Esophagus mucosa (tissue), 1 donor: ENCODE measurements at regions not wholly inside any gene's neighbourhood (a gene's known extent, or its start where the extent isn't known, plus 50 kb on each side); places are given as distances from the start of the nearest gene placed in this dataset.
"Not testable (repeated sequence)": the region's sequence is repeated elsewhere in the genome, so short reads cannot be mapped to it uniquely, and the experiment has no call there.

ENCODE experiments used
- ATAC-seq: fragments of 200-7000 bp; cut with Tn5 transposase; one replicate; pipeline ENCODE4 v1.9.1; 2020
- donor health status: DM: yes; HTN: yes; CAD: no.

DNA sequence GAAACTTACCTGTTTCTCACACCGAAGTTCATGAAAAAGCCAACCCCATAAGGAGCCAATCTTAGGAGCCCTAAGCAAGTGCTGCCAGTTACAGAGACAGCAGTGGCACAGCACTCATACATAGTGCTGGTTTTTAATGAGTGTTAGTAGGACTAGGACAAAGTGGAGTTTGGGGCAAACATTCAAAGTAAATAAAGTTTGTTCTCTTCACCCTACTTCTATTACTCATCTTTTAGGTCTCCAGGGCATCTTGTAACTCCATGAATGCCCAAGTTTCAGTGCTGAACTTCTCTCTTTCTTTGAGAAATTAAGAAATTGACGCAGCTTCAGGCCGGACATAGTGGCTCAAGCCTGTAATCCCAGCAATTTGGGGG is 584.7 kb downstream of the EBF1 start:
- ATAC-seq, result no peak

DNA sequence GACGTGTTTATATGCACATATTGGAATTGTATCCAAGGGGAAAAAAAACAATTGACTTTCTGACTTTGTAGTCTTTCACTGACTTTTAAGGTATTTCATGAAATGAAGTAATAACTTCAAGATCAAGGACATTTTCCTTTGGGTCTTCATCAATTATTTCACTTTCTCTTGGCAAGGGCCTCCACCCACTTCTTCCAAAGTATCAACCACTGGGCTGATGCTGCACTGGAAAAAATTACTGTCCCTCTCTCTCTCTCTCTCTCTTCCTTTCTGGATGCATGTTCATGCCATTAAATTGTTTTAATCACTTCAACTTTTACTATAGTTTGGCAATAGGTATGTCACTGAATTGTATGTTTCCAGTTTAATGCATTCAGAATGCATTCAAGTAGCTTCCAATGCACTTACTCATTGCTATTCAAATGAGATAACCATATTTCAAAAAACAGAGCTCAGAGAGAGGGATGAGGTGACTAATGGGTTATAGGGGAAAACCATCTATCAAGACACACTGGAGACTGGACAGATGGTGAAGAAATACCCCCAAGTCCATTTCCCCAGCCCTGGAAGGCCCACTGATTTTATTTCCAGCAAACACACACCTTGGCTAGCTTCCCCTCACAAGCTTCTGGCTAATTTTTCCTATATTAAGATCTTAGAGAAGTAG is 585.3 kb downstream of the EBF1 start:
- no peak for ATAC-seq

DNA sequence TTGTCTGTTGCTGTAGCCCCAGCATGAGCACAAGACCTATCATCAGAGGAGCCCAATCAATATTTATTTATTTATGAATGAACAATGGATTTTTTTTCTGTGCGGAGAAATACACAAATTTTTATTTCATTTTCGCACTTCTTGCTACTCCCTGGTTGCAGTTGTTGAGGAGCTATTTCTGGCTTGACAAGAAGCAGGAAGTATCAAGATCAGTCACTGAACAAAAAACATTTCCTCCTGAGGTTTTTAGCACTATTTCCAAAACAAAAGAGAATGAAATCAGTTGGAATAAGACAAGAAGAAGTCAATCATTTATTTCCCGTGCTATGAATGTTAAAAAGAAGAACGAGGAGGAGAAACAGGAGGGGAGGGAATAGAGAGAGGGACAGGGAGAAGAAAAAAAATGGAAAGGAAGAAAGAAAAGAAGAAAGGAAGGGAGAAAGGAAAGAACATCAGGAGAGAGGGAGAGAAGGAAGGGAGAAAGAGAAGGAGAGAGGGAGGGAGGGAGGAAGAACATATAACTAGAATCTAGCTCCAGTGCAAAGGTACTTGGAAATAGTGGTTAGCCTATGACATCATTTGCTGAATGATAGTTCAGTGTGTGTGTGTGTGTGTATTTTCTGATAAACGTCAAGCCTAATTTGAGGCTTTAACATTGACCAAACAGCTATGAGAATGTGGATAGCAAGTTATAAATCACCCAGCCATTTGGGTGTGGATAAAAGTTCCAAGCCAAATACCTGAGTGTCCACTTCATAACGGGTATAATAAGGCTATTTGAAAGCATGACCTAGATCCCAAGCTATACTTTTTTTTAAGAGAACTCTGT is 586.0 kb downstream of the EBF1 start:
- ATAC-seq, result no peak

DNA sequence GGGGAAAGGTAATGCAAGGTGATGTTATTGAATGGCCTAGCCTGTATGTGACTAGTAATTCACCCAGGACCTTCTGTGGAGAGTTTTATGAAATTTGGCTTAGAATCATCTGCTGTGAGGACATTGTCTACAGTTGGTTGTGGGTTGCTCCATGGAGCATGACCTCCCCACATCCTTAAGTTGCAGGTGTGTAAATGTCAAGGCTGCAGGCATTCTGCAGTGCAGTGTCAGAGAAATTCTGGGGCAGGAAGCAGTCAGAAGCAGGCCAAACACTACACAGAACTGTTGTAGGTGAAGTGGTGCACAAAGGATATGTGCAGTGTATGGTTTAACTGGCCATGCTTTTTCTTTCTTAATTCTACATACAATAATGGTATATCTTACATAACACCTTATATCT is 588.3 kb downstream of the EBF1 start:
- ATAC-seq, result peak; percentile 68

DNA sequence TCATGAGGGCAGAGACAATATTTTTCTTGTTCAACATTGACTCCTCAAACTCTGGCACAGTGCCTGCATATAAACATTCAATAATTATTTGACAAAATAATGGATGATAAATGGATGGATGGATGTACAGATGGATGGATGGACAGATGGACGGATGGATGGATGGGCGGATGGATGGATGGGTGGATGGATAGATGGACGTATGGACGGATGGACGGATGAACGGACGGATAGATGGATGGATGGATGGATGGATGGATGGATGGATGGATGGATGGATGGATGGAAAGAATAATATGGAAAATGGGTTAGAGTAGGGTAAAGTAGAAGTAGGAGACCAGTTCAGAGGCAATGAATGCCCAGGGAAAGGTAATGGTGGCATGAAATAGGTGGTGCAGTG is 589.2 kb downstream of the EBF1 start:
- ATAC-seq, result no peak

DNA sequence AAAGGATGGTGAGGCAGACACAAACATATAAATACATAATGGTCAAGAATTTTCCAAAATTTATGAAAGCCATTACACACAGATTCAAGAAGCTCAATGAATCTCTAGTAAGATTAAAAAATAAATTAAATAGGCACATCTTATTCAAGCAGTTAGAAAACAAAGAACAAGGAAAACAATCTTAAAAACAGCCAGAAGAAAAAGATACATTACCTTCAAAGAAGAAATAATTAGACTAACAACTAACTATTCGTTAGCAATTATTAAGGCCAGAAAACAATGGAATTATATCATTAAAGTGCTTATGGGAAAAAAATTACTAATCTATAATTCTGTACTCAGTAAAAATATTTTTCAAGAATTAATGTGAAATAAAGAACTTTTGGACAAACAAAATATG is 593.1 kb downstream of the EBF1 start:
- no peak for ATAC-seq

DNA sequence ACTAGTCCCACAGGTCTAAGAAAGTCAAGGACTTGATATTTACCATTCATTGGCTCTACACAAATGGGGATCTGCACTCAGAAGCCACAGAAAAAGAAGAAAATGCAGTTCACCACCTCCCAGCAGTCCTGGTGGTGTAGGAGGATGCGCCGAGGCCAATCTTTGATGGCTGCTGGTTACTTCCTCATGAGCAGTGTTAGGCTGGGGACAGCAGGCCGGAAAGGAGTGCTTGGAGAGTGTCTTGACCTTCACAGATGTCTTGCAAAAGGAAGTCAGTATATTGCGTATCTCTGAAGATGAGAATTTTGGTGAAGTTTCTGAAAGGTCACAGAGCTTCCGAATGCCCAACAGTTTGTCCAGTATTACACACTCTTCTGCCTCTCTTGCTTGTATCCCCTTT is 597.0 kb downstream of the EBF1 start:
- ATAC-seq, result no peak

DNA sequence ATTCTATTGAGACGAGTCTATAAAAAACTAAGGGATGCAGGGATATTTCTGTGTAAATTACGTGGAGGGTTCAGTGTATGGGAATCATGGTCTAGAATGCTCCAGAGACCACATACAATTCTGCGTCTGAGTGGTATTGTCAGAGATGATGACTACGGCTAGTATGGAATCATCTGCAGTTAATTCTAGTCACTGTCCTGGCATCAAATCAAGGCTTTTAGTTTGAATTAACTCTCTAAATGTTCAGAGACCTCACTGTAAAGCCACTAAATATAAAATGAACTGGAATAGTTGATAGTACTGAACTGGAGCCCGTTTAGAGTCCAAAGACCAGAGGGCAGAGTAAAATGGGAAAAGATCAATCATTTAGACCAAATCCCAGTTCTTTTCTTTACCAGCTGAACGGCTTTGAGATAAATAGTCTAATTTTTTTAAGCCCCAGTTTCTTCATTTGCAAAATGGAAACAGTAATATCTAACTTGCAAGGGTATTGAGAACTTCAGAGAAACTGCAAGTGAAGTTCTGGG is 599.8 kb downstream of the EBF1 start:
- no peak for ATAC-seq

DNA sequence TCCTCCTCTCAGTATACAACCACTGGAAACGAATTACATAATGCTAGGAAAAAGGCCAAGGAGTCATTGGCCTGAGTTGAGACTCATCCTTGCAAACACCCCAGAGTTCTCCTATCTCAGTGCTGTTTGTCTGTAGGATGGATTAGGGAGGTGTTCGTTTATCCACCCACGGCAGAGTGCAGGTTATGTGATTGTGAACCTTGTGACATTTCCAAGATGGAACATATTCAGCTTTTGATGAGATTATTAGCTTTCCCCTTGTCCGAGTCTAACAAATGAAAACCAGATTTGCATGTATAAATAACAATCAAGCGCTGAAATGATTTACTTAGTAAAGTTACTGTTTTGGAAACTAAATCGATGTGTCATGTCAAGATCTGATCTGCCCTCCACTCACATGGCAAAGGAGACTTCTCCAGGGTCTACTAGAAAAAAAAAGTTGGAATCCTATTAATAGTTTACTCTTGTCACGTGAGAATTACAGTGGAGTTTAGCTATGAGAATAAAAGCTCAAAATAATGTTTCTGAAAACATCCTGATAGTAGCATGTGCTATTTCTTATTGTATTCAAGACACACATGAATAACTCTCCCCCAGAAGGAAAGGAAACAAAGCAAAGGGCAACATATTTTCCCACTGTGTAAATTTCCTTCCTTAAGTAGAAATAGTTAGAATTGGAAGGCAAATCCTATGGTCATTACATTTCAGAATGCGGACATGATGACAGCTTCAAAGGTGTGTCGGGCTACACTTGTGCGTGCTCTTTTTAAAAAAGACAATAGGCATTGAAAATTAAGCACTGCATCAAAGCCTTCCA is 600.4 kb downstream of the EBF1 start:
- no peak for ATAC-seq

DNA sequence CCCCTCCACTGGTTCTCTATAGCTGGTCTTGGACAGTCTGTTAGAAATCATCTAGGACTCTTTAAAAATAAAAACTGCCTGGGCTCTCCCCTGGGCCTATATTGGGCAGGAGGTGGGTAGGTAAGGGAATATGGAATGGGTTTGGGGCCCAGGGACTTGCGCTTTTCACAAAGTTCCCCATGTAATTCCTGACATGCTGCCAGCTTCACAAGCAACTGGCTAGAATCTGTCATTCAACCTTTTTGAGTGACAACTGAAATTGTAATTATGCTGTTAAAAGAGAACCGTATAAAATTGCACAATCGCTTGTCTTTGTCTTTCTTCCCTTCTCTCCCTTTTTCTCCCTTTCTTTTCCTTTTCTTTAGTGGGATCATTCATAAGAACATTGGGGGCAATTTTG is 603.1 kb downstream of the EBF1 start:
- ATAC-seq, result no peak

DNA sequence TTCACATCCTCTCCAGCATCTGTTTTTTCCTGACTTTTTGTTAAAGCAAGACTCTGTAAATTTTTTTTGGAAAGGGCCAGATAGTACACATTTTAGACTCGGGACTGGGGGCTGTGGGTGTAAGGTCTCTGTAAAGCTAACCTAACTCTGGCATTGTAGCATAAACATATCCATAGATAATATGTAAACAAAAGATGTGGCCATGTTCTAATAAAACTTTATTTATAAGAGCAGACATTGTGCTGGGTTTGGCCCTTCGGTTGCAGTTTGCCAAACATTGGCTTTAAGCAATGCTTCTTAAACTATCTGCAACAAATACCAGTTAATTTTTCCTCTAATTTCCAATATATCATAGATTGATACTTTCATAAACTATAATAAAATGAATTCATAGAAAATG is 605.2 kb downstream of the EBF1 start:
- no peak for ATAC-seq

DNA sequence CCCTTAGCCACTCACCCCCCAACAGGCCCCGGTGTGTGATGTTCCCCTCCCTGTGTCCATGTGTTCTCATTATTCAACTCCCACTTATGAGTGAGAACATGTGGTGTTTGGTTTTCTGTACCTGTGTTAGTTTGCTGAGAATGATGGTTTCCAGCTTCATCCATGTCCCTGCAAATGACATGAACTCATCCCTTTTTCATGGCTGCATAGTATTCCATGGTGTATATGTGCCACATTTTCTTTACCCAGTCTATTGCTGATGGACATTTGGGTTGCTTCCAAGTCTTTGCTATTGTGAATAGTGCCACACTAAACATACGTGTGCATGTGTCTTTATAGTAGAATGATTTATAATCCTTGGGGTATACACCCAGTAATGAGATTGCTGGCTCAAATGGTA is 605.7 kb downstream of the EBF1 start:
- not testable (repeated sequence) for ATAC-seq

DNA sequence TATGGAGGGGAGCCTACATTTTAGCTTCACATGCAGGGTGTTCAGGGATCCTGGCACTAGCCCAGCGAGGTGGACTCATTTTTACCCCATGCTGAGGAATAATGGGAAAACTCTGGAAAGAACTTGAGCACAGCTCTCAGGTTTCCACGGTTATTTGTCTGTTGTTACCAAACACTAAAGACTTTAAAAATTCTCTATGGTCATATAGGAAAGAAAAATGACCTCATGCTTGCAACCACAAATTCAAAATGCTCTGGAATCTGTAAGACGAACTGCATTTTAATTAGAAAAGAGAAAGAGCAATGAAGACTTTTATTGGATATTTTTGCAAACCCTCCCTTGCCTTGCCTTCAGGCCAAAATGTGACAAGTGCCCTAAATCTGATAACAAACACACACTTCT is 606.9 kb downstream of the EBF1 start:
- no peak for ATAC-seq

DNA sequence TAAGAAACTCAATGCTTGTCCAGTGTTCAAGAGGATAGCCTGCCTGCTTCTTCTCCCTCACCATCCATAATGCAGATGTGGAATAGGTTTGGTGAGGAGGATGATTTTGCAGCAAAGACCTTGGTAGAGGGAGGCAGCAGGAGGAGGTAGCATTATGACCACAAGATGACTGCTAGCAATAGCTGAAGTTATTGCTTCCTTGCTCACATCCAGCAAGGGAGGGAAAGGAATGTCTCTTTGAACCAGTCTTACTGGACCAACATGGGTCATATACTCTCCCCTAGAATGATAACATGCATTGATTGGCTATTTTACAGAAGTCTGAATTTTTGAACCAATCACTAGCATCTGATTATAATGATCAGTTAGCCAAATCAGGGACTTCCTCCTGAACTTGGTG is 607.6 kb downstream of the EBF1 start:
- ATAC-seq, result no peak

DNA sequence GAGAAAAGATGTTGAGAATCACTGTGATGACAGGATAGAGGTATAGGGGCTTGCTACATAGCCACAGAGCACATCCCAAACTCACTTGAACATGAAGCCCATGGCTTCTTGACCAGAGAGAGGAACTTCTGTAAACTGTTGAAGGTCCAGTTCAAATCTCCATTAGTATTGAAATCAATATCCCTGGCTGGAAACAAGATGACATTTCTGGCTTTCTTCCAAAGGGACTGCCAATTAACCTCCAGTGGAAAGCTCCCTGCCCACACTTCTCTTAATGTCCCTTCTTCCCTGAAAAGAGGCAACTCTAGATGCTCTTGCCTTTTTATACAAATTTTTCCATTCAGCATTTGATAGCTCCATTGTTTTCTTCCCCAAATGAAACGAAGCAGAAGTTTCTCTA is 612.1 kb downstream of the EBF1 start:
- no peak for ATAC-seq

DNA sequence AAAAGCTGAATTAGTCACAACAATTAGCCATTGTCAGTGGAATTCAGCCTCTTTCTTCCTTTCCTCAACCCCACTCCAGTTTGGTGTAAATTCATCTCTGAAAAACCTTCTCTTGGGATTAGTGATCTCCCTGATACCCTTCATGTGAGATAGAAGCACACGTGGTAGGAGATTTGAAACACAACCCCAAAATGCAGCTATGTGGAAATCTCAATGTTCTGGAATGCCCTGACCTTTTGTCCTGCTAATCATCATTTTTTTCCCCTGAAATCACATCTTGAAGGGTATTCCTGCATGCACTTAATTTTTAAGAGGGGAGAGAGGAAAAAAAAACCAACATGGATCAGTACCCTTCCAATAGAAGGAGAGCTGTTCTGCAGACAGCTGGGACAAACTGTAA is 612.6 kb downstream of the EBF1 start:
- no peak for ATAC-seq

DNA sequence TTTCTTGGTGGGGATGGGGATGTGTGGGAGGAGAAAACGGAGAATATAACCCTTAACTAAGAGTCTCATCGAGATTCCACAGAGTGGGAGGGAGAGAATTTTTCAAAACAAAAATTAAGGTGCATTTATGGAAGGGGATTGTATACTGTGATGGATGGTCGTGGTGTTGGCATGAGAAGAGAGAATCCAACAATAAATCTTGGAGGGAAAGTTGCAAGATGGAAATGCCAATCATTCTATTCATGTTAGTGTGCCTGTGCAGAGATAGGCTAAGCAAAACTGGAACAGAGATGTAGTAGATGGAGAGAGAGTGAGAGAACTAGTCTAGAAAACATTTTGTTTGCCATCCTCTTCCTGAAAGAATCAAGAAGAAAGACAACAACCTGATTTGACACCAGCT is 613.1 kb downstream of the EBF1 start:
- ATAC-seq, result no peak

DNA sequence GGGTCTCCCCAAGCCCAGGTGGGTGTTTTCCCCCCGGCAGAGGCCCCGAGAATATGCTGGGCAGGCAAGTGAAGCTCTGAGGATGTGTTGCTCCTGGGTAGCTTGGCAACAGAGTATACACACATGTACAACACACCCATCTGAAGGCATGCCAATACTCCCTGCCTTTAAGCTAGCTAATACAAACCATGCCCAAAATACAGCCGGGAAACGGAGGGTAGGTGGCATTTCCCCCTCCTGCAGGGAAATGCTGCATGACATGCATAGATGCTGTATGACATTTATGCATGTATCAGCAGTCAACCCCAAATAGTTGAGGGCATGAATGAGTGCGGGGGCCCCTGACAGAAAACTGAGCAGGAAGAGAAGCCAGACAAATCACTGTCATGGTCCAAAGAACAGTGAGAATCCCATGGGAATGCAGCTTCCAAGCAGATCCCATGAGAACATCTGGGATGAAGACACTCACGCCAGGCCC is 614.1 kb downstream of the EBF1 start:
- no peak for ATAC-seq

DNA sequence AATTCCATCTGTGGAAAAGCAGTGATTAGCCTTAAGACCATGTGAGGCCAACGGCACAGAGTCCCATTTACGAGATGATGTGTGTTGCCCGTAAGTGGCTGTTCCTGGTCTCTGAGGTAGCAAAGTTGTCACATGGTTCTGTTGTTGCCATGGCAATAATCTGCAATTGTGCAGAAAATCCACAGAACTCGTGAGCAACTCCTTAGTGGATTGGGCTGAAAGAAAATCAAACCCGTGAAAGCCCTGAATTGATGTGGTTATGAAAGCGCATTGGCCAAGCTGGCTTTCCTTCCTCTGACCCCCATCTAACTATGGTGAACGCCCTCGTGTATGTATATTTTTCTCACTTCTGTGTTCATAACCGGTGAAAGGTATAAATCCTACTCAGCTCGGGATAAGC is 614.7 kb downstream of the EBF1 start:
- ATAC-seq, result no peak

DNA sequence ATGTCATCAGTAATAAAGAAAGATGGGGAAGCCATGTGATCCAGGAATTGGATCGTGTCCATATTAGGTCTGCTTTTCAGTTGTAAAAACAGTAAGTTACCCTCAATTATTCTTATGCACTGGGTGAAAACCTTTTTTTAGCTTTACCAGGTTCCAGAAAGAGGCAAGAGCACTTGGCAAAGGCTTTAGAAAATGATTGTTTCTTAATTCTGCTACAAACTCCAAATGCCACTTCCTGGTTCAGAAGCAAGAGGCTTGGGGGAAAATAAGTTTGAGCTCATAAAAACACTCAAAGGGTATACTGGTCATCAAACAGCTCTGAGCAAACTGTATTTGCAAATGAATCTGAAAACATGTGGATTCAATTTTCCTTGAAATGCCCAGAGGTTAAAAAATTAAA is 615.6 kb downstream of the EBF1 start:
- no peak for ATAC-seq

DNA sequence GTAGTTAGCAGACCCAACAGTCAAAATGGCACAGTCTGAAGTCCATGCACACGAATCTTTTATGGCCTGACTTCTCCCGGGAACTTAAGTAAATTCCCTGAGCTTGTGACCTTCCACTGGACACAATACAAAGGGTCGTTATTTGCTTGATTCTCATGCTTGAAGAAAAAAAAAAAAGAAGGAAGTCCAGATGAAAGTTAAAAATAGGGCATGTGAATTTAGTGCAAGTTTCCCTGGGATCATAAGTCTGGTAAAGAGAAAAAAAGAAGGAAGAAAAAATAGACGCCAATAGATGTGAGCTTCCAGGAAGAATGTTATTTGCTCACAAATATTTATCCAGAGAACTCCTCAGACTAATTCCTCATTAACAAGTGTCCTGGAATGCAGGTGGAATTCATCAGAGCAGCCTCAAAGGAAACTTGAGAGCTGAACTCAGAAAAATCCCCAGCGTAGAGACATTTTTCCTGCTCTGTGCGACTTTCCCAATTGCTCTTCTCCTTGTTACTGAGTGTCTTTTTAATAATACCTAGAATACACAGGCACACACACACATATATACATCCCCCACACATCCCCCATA is 616.3 kb downstream of the EBF1 start:
- ATAC-seq, result no peak

DNA sequence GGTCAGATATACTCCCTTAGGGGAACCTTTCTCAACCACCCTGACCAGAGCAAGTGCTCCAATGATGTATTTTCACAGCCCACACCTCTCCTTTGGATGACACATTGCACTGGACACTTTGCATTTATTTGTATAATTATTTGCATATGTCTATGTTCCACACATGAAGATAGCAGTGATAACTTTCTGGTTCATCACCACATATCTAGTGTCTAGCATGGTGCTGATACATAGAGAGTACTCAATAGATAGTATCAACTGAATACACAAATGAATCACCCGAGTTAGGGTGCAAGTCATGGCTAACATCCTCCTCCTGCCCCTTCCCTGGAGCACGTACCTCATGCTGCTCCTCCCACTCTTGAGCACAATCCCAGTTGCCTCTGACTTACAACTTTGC is 617.6 kb downstream of the EBF1 start:
- no peak for ATAC-seq

DNA sequence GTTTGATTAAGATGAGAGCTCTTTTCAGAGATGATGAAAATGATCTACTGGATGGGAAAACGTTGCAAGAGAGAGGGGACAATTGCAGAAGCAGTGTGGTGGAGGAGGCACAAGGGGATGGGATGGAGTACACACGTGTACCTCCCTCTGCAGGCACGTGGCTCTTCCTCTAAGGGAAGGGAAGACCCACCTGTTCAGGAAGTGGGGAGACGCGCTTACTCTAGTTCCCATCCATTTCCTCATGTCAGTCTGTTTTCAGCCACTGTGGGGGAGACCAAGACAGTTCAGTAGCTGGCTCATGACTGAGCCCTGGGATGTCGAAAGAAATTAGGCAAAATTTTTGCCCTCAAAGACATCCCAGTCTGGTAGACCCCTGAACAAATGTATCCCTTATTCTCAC is 619.2 kb upstream of the CLINT1 start:
- ATAC-seq, result no peak
